ENCODE measurements at regions not wholly inside any gene's neighbourhood (a gene's known extent, or its start where the extent isn't known, plus 50 kb on each side); places are given as distances from the start of the nearest gene placed in this dataset.

GRCh38 chr5:23303435-23303834 lies 204.0 kb upstream of the PRDM9 start:
- TF ChIP-seq ZFX (IDR thresholded peaks at IDR 0.05; ENCODE audit: borderline replicate concordance) (no peak), CTCF (IDR thresholded peaks at IDR 0.05) (no peak)
- no peak overlapping the region for H3K27ac ChIP-seq

- no peak overlapping the region for H3K27ac ChIP-seq
- TF ChIP-seq ZFX (IDR thresholded peaks at IDR 0.05; ENCODE audit: borderline replicate concordance) (no peak), CTCF (IDR thresholded peaks at IDR 0.05) (0 out of 2 replicates have a peak, but pooled peaks have one; percentile 13)
Measured at GRCh38 chr5:23302438-23302837, 205.0 kb upstream of the PRDM9 start.

- no peak for TF ChIP-seq CTCF (IDR thresholded peaks at IDR 0.05)
- no peak for TF ChIP-seq ZFX (IDR thresholded peaks at IDR 0.05; ENCODE audit: borderline replicate concordance)
- no peak overlapping the region for H3K27ac ChIP-seq
Measured at GRCh38 chr5:23289162-23289561, 218.2 kb upstream of the PRDM9 start.

- no peak for TF ChIP-seq ZFX (IDR thresholded peaks at IDR 0.05; ENCODE audit: borderline replicate concordance)
- no peak for TF ChIP-seq CTCF (IDR thresholded peaks at IDR 0.05)
- H3K27ac ChIP-seq: no peak overlapping the region
Measured at GRCh38 chr5:23284656-23285055, 222.8 kb upstream of the PRDM9 start.

- H3K27ac ChIP-seq: no peak overlapping the region
- TF ChIP-seq CTCF (IDR thresholded peaks at IDR 0.05) (no peak), ZFX (IDR thresholded peaks at IDR 0.05; ENCODE audit: borderline replicate concordance) (no peak)
Measured at GRCh38 chr5:23274171-23274570, 233.2 kb upstream of the PRDM9 start.

- no peak overlapping the region for H3K27ac ChIP-seq
- no peak for TF ChIP-seq CTCF (IDR thresholded peaks at IDR 0.05)
- no peak for TF ChIP-seq ZFX (IDR thresholded peaks at IDR 0.05; ENCODE audit: borderline replicate concordance)
Measured at GRCh38 chr5:23269981-23270380, 237.4 kb upstream of the PRDM9 start.

- TF ChIP-seq ZFX (IDR thresholded peaks at IDR 0.05; ENCODE audit: borderline replicate concordance) (no peak), CTCF (IDR thresholded peaks at IDR 0.05) (no peak)
- no peak overlapping the region for H3K27ac ChIP-seq
Measured at GRCh38 chr5:23268136-23268535, 239.3 kb upstream of the PRDM9 start.

Data from 22Rv1 (cell line).